Astrocyte (in vitro differentiated cells and primary cell): ENCODE measurements at regions not wholly inside any gene's neighbourhood (a gene's known extent, or its start where the extent isn't known, plus 50 kb on each side); places are given as distances from the start of the nearest gene placed in this dataset.

ENCODE experiments used
- CTCF ChIP-seq: IDR thresholded peaks from 2 replicates; pipeline ENCODE4 v1.5.1; 2011; ENCODE audit warnings: low read depth, mild to moderate bottlenecking, inconsistent platforms, low read length, moderate library complexity; ENCODE audit not compliant: insufficient read depth
- EZH2 ChIP-seq: IDR thresholded peaks from 2 replicates; pipeline ENCODE4 v1.6.1; 2012; ENCODE audit warnings: mild to moderate bottlenecking, low read length, inconsistent platforms; ENCODE audit not compliant: insufficient read depth

GRCh38 chr10:57186201-57186600 lies 825.1 kb upstream of the ZWINT start:
- TF ChIP-seq CTCF (no peak), EZH2 (no peak)
